Bronchial epithelial cell (primary cell): ENCODE measurements at regions not wholly inside any gene's neighbourhood (a gene's known extent, or its start where the extent isn't known, plus 50 kb on each side); places are given as distances from the start of the nearest gene placed in this dataset.

Source experiments
- DNase-seq: peaks from one replicate; pipeline ENCODE4 v3.0.0-alpha.2; 2010; ENCODE audit warnings: low read depth
- FAIRE-seq: peaks from 2 replicates; lab custom pipeline; 2011; peaks lifted over from hg19 to GRCh38; lab: Jason Lieb, UNC
- H3K27me3 ChIP-seq: 2 replicates; pipeline ENCODE4 v1.5.1; 2011; ENCODE audit warnings: low read length; ENCODE audit not compliant: control insufficient read depth, insufficient read depth
- H3K36me3 ChIP-seq: 2 replicates; pipeline ENCODE4 v1.5.1; 2011; ENCODE audit warnings: low read length; ENCODE audit not compliant: control insufficient read depth, insufficient read depth
- H3K4me3 ChIP-seq: 2 replicates; pipeline ENCODE4 v1.5.1; 2011; ENCODE audit warnings: mild to moderate bottlenecking, low read depth, low read length, control low read depth
- CTCF ChIP-seq: IDR thresholded peaks from 2 replicates; pipeline ENCODE4 v1.5.1; 2011; ENCODE audit warnings: mild to moderate bottlenecking, moderate library complexity, low read length, control low read depth, inconsistent platforms; ENCODE audit not compliant: insufficient read depth, severe bottlenecking

GRCh38 chr10:8776926-8777622 lies 722.6 kb downstream of the GATA3 start:
- no peaks in the 10 kb centered on the region for H3K36me3 ChIP-seq
- DNase-seq, result peak; percentile 45
- TF ChIP-seq CTCF, result no peak
- no peak for FAIRE-seq
- no peaks in the 10 kb centered on the region for H3K27me3 ChIP-seq
- H3K4me3 ChIP-seq, result no peak overlapping the region

DNA sequence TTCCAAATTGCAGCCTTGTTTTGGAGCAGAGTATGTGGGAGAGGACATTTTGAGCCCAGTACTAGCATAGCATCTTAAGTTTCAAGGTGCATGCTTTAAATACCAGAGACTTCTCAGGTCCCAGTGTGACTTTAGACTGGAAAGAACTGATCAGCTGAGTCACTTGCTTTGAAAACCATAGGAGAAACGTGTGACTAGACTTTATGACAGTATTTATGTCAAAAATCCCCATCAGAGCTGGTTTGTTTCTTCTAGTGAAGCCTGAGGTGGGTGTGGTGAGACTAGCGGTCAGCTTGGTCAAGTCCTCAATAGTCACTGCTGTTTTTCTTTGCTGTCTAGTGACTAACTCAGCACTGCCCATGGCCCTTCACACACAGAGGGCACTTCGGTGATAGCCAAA lies 724.2 kb downstream of the GATA3 start:
- DNase-seq, result no peak
- no peak for TF ChIP-seq CTCF
- no peak for FAIRE-seq
- Histone ChIP-seq H3K27me3 (no peaks in the 10 kb centered on the region), H3K36me3 (no peaks in the 10 kb centered on the region), H3K4me3 (no peak overlapping the region)

- Histone ChIP-seq H3K36me3 (no peaks in the 10 kb centered on the region), H3K4me3 (no peak overlapping the region), H3K27me3 (no peaks in the 10 kb centered on the region)
- no peak for DNase-seq
- TF ChIP-seq CTCF, result no peak
- no peak for FAIRE-seq
Measured at GRCh38 chr10:8787649-8788048, 733.2 kb downstream of the GATA3 start.

- no peak for DNase-seq
- H3K36me3 ChIP-seq, result no peaks in the 10 kb centered on the region
- no peak for FAIRE-seq
- H3K27me3 ChIP-seq, result no peaks in the 10 kb centered on the region
- no peak overlapping the region for H3K4me3 ChIP-seq
- TF ChIP-seq CTCF, result no peak
Measured at GRCh38 chr10:8790390-8790789, 735.9 kb downstream of the GATA3 start.

DNA sequence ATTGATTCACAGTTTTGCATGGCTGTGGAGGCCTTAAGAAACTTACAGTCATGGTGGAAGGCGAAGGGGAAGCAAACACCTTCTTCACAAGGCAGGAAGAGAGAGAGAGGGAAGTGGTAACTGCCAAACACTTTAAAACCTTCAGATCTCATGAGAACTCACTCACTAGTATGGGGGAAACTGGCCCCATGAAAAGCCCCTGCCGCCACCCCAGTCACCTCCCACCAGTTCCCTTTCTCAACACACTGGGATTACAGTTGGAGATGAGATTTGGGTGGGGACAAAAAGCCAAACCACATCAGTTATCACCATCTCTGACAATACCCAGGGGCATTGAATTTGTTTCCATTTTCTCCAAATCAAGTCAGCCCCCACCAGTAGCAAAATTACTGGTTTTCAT lies 740.4 kb downstream of the GATA3 start:
- no peaks in the 10 kb centered on the region for H3K36me3 ChIP-seq
- FAIRE-seq, result no peak

More for the DNA sequence above, 740.4 kb downstream of the GATA3 start:
- no peak for DNase-seq
- Histone ChIP-seq H3K27me3 (no peaks in the 10 kb centered on the region), H3K4me3 (no peak overlapping the region)
- no peak for TF ChIP-seq CTCF
